HuH-7.5 (cell line): ENCODE measurements at regions not wholly inside any gene's neighbourhood (a gene's known extent, or its start where the extent isn't known, plus 50 kb on each side); places are given as distances from the start of the nearest gene placed in this dataset.

Source experiments
- DNase-seq: peaks from one replicate; pipeline ENCODE4 v3.0.0; 2011; ENCODE audit warnings: low spot score

DNA sequence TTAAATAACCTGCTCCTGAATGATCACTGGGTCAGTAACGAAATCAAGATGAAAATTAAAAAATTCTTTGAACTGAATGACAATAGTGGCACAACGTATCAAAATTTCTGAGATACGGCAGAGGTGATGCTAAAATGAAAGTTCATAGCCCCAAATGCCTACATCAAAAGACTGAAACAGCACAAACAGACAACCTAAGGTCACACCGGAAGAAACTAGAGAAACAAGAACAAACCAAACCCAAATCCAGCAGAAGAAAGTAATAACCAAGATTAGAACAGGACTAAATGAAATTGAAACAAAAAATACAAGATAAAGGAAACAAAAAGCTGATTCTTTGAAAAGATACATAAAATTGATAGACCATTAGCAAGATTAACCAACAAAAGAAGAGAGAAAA, 324.1 kb downstream of the RBM26 start:
- DNase-seq, result no peak

DNA sequence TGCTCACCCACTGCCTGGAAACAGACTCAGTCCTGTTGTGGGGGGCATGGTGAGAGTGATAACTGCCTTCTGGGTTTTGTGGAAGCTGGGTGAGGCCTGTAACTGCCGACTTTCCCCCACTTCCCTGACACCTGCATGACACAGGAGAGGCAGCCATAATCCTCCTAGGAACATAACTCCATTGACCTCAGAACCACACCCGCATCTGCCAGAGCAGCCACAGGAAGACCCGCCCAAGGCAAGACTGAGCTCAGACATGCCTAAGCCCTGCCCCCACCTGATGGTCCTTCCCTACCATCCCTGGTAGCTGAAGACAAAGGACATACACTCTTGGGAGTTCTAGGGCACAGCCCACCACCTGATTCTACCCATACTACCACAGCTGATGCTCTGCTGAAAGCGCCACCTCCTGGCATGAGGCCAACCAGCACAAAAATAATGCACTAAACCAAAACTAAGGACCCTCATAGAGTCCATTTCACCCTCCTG, 326.7 kb downstream of the RBM26 start:
- no peak for DNase-seq

DNA sequence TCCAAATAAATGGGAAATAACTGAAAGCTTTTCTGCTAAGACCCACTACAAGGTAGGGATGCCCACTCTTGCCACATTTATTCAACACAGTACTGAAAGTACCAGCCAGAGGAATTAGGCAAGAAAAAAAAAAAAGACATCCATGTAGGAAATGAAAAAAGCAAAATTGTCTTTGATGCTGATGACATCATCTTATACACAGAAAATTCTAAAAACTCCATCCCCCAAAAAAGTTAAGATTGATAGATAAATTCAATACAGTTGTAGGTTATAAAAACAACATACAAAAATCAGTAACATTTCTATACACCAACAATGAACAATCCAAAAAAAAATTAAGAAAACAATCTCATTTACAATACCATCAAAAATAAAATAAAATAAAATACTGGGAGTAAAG, 330.4 kb downstream of the RBM26 start:
- DNase-seq, result no peak

DNA sequence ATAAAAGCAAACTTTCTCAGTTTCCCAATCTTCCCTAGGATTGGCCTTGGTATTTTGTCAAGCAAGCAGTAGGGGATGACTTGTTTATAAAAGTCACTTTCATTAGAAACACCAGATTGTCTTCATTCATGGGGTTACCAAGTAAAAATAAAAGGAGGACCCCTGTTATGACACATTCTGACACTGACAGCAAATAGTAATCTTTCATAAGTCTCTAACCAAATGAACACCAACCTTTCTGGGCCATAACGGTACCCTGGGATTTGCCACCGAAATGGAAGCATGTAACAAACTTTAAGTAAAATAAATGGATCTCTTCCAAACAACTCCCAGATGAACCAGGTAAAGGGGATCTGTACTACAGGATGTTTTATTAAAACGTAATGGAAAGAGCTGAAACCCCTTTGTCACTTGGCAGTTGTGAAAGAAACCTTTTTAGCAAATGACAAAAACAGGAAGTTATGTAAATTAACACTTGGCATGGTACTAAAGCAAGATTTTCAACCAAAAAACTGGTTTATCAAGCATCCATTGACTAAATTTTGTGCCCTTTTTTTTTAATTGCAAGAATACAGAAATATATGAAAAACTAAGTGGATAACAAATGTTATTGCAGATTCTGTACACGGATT, 335.6 kb downstream of the RBM26 start:
- DNase-seq, result no peak

DNA sequence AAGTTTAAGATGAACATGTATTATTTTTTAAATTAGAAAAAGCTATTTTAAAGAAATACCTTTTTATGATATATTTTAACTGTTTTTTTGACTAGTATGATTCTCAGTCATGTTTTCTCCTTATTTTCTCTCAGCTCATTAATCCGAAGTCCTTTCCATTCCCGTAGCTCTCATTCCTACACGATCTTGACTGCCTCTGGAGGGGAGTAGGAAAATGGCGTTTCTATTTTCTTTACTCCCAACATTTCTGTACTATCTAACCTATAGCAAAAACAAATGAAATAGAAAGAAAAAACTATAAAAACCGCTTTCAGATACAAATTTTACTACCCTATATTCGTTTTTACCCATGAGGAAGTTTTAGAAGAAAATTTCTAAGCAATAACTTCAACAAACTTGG, 343.8 kb downstream of the RBM26 start:
- DNase-seq, result no peak

DNA sequence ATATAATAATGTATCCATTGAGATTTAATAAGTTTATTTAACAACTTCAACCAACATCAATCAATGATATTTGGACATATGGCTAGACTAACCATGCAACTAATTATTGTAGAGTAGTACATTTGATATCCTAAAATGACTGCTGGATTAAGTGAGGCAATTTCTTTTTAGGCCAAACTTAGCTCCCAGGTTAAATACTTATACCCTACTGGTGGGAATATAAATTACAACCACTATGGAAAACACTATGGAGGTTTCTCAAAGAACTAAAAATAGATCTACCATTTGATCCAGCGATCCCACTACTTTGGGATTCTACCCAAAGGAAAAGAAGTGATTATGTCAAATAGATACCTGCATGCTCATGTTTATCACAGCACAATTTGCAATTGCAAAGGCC, 345.8 kb downstream of the RBM26 start:
- no peak for DNase-seq

DNA sequence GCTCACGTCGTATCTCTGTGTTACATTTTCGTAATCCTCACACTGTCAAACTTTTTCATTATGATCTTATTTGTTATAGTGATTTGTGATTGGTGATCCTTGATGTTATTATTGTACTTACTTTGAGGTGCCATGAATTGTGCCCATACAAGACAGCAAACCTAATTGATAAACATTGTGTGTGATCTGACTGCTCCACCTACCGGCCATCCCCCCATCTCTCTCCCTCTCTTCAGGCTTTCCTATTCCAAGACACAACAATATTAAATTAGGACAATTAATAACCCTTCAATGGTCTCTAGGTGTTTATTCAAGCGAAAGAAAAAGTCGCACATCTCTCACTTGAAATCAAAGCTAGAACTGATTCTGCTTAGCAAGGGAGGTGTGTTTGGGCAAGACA, 349.3 kb downstream of the RBM26 start:
- no peak for DNase-seq

DNA sequence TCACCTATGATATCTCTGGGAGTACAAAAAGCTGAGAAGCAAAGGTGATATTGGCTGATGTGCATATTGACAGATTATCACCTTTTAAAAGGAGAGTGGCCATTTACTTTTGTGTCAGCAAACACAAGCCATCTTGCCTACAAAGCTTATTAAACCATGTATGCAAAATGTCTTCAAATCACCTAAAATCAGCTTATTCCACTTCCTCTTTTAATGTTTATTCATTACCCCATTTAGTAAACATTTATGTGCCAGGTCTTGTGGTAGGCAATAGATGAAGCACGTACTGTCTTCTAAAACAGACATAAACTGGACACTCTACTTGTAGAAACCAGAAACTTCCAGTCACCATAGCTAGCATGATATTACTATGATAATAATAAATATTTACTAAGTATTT, 354.6 kb downstream of the RBM26 start:
- no peak for DNase-seq

DNA sequence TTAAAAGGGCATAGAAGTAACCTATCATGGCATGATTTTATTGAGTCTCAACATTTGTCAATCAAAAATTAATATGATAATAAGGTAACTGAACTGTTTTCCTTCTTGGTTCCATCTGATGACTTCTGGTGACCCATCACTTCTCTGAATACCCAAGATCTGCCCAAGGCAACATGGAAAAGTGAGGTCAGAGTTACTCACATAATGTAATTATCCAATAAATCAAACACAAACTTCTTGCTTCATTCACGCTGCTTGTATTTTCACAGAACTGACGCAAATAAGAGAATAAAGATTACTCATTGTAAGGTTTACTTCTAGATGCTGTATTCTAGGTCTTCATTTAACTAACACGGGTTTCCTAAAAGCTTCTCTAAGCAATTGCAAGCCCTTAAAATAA, 361.6 kb downstream of the RBM26 start:
- no peak for DNase-seq

DNA sequence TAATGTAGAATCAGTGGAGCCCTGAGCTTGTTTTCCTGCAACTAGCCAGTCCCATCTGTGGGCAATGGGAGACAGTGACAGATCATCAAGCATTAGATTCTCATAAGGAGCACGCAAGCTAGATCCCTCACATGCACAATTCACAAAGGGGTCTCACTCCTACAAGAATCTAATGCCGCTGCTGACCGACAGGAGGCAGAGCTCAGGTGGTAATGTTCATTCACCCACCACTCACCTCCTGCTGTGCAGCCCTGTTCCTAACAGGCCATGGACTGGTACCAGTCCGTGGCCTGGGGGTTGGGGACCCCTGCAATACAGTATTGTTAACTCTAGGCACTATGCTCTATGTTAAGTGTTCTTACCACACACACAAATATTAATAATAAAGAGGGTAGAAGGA, 362.8 kb downstream of the RBM26 start:
- no peak for DNase-seq

DNA sequence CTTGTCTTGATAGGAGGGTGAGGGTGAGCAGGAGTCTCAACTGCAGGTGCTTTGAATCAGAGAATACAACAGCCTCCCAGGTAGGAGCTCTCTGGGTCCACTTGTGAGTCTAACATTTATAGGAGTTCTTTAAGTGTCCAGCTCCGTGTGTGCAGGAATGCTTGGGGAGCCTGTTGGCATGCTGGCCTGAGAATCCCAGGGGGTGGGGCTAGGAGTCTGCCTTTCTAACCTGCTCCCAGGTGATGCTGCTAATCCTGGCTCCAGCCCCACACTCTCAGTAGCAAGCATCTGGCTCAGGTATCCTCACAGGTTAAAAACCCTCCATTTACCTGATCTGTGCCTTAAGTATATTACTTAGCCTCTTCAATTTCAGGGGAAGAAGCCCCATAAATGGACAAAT, 368.9 kb downstream of the RBM26 start:
- no peak for DNase-seq

DNA sequence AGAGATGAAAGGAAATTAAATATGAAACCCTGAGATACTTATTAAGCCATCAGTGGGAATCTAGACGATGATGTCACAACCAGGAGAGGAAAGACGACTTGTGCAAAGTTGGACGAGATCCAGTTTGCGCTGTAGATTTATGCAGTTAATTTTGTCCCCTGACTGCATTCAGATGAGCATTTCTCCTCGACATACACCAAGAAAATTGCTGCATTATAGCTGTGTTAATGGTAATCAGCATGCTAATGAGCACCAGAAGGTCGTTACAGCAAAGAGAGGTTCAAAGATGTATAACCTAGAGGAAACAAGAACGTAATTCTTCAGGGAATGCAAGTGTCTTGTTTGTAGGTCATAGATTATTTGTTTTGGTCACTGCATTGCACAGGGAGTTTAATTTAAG, 371.7 kb downstream of the RBM26 start:
- no peak for DNase-seq

DNA sequence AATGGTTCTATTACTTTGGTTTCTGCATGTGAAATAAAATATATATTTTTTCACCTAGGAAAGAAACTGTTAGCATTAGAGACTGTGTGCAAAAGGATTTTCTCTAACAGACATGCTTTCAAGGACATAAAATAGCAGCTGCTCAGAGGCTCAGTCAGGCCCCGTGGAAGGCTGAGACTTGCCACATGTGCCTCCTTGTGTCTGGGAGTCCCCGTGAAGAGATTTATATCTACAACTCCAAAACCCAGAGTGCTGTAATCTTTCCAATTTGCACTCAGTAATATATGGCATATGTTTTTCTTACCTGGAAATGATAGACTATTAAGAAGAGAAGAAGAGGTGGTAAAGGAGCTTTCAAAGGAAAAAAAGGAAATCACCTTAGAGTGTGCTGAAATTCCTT, 371.6 kb upstream of the OBI1 start:
- no peak for DNase-seq

DNA sequence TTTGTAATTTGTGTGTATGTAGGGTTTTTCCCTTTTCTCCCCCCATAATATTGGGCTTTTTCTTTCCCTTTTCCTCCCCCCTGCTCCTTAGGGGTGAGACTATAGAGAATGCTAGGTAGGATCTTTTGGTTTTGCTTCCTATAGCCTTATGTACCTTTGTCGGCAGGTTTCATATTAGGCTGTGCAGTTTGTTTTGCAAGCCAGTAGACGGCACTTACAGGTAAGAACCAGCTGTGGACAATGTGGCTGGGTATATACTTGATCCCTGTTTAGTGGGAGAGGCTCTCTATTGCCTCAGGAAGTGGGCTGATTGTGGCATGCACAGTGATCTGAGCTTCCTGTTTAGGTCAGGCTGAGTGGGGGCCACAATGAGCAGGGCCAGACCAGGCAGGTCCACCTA, 359.2 kb upstream of the OBI1 start:
- no peak for DNase-seq

DNA sequence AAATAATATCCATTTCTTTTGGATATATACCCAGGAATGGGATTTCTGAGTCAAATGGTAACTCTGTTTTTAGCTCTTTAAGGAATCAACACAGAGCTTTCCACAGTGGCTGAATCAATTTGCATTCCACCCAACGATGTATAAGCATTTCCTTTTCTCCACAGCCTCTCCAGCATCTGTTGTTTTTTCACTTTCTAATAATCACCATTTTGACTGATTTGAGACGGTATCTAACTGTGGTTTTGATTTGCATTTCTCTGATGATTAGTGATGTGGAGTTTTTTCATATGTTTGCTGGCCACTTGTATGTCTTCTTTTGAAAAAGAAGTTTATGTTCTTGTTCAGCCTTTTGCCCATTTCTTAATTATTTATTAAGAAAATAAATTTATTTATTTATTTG, 352.2 kb upstream of the OBI1 start:
- DNase-seq, result no peak

DNA sequence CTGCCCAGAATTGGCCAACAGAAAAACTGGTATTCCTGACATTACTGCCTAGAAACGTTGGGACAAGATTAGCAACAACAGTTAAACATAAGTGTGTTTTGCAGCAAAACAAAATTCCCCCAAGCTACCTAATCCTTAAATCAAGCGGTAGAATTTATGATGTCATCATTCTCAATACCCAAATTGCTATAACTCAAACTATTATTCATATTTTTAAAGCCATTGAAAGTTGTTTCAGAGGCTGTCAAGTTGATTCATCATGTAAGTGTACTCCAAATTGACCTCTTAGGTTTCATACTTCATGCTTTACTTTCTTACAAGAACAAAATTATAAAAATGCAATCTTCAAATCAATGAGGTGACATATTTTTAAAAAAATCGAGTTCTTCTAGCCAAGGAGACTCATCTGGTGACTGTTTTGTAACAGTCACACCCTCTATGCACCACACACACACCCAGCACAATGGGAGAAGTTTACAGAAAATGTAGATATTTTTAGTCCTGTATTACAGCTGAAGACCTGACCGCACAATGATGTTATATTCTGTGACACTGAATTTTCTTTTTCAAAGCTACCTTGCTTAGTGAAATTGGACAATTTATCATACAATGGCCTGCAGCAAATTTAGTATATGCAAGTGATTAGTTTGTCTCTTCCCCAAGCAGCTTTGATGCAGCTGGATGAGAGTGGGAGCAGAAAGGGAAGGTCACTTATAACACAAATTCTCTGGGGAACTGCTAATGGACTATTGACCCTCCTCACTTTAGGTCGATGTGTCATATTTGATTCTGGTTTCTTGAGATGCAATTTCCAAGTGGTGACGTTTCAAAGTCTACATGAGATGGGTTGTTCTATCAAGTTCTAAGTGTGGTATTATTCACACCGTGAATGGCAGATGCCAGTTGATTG, 345.3 kb upstream of the OBI1 start:
- no peak for DNase-seq

DNA sequence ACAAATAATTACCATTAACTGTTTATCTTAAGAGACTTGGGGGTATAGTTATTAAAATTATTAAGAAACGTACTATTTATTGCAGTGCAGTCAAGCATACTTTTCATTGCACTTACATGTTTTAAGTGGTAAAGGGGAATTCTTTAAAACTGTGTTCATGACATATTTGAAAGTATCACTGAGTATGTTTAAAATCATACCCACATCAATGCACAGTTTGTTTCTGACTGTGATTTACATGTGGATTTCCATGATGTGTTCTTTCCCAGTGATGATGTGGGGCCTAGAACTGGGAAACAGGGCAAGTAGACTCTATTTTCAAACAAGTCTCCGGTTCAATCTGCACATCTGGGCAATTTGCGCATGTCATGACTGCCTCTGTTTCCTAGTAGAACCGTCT, 340.5 kb upstream of the OBI1 start:
- DNase-seq, result no peak

DNA sequence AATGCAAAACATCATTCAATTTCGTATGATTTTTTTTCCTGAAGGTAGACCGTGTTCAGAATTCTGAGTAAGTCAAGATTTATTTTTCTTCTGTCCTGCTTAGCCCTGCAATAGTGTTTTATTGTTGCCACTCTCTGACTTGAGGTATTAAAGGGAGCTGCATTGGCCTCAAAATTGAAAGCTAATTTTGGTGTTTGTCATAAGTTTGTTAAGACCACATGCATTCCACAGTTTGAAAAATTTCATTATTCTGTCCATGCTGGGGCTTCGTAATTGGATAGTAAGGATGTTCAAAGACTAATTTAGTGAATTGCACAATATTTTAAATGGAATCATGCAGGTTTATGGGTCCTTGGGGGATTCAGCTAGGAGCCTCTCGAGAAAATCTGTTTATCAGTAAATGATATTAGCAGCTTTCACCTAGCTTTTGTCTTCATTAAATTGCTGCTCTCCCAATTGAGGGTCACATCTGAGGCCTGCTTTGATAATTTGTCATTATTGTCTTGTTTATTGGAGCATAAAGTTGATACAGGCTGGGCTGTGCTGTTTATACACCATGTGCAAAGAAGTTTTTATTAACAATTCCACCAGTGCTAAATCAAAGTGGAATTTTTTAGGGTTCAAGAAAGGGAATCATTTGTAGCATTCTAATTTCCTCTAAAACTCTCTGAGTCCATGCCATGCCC, 339.8 kb upstream of the OBI1 start:
- DNase-seq, result no peak

DNA sequence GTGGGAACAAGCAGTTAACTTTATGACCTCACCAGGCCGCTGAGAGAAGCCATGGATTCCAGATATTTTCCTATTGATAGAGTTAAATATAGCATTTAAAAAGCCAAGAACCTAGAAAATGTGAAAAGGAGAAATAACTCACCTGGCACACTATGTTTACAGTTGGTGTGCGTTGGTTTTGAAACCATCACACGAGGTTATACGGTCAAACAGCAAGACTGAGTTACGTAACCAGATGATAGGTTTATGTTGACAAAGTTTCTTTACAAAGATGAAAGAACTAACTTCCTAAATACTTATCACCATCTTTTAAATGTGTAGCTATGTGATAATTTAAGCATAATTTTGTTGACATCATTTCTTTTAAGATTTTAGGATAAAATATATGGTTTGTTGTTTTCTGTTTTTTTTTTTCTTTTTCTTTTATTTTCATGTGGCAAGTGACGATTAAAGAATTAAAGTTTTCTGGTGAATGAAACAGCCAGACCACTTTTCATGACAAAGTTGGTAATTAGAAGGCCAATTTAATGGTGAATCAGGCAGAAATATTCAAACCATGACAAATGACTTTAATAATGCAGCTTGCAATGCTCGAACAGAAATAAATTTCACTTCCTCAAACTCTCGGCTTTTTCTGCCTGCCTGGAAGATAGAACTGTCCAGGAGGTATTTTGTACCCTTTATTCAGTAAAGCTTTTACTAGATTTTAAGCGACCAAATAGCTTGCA, 339.1 kb upstream of the OBI1 start:
- DNase-seq, result no peak

DNA sequence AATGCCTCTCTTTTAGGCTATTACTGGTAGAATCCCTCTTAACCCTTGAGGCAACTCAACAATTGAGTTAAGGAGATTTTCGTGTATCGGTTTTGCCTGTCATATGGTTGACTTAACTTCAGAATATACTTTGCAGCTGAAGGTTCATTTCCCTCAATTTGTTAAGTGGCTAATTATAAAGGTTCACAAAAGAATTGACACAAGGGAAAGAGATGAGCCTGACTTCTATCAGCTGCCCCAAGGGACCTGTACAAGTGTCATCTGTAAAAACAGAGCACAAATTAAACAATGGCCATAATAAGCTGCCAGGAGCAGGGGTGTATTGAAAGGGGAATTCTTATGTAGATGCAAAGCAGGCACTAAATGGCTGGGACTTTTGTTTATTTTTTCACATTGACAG, 334.8 kb upstream of the OBI1 start:
- no peak for DNase-seq

DNA sequence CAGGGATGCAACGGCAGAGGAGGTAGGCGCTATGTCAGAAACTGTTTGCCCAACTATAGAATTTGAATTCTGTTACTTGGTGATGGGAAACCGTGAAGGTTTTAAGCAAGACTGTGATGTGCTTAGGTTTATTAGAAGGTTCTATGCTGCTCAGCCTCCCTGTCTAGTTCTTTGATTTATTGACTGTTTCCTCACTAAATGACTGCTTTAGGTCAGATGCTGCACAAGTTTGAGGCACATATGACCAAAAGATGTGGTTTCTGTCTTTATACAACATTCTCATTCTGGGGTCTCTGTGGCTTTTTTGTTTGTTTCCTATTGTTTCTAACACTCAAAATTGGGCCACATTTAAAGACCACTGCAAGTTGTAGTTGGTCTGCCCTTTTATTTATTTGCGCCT, 323.0 kb upstream of the OBI1 start:
- DNase-seq, result no peak

DNA sequence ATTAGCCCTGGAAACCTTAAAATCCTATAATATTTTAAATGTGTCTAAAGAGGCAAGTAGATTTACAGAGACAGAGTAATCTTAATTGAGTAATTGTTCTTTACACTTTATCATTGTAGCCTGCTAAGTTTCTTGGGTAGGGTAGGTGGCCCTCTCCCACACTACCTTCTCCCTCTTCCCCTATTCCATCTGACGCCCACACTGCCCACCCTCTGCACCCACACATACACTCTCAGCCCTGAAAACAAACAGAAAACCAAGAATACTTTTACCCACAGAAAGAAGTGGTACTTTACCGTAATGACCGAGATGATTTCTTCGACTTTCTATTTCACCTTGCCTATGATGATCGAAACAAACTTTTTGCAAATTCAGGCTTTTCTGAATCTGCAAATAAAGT, 320.4 kb upstream of the OBI1 start:
- no peak for DNase-seq
